ENCODE measurements at regions not wholly inside any gene's neighbourhood (a gene's known extent, or its start where the extent isn't known, plus 50 kb on each side); places are given as distances from the start of the nearest gene placed in this dataset.

DNA sequence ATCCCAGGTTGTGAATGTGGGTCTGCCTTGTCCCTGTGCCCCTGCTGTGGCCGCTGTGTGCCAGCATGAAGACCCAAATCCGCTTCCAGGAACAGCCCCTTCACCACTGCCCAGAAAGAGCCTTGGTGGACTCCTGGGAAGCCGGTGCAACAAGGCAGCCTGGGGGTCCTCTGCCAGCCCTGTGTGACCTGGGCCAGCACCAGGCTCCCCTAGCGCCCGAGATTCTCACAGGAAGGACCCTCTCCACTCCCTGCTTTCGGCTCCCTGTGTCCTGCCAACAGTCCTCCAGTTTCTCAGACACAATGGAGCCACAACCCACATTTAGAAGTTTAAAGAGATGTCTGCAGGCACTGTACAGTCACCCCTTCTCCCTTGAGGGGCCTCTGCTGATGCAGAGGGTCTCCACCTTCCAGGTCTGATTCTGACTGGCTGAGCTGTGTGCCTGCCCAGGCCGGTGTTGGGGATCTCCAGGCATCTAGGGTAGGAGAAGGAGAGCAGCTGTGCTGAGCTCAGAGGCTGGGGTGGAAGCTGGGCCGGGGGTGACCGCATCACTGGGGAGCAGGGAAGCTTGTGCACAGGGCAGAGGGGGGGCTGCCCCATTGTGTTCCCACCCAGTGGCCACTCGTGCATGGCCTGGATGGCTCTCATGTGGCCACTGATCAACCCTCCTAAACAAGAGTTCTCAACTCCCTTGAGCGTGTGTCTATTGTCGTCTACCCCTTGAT lies 174.0 kb downstream of the IRX2 start:
- H3K4me3 Mint-ChIP-seq (ENCODE audit: unreplicated experiment): no peak overlapping the region
- Histone ChIP-seq H3K27me3 (ENCODE audit: insufficient read depth, low read length) (no peaks in the 10 kb centered on the region), H3K36me3 (ENCODE audit: insufficient read depth, low read length) (no peaks in the 10 kb centered on the region), H3K4me1 (ENCODE audit: insufficient read depth, low read length) (no peaks in the 10 kb centered on the region), H3K79me2 (ENCODE audit: insufficient read depth, low read length) (no peaks in the 10 kb centered on the region), H3K4me3 (ENCODE audit: insufficient read depth, low read depth, low read length) (no peak overlapping the region), H2AFZ (ENCODE audit: low read depth, low read length) (no peak overlapping the region), H4K20me1 (ENCODE audit: insufficient read depth, low read length) (no peaks in the 10 kb centered on the region), H3K4me2 (ENCODE audit: low read length) (no peak overlapping the region), H3K27ac (ENCODE audit: low read depth, low read length) (no peak overlapping the region), H3K9ac (ENCODE audit: low read length) (no peak overlapping the region), H3K9me3 (ENCODE audit: insufficient read depth, low read depth, low read length) (no peaks in the 10 kb centered on the region)
- DNase-seq (ENCODE audit: low read depth) (no peak), FAIRE-seq (no peak)
- peaks cover 2% of the 10 kb centered on the region for H3K4me1 Mint-ChIP-seq (ENCODE audit: low read depth, unreplicated experiment)
- H3K9me3 Mint-ChIP-seq (ENCODE audit: unreplicated experiment): no peaks in the 10 kb centered on the region
- H3K27me3 Mint-ChIP-seq (ENCODE audit: low read depth, unreplicated experiment): peaks cover 29% of the 10 kb centered on the region
- H3K36me3 Mint-ChIP-seq (ENCODE audit: low read depth, unreplicated experiment): no peaks in the 10 kb centered on the region
- no peak overlapping the region for H3K27ac Mint-ChIP-seq (ENCODE audit: unreplicated experiment)
- no peak for TF ChIP-seq EZH2 (IDR thresholded peaks at IDR 0.05; ENCODE audit: insufficient read depth, low read length)
- TF ChIP-seq, protein P1, sequence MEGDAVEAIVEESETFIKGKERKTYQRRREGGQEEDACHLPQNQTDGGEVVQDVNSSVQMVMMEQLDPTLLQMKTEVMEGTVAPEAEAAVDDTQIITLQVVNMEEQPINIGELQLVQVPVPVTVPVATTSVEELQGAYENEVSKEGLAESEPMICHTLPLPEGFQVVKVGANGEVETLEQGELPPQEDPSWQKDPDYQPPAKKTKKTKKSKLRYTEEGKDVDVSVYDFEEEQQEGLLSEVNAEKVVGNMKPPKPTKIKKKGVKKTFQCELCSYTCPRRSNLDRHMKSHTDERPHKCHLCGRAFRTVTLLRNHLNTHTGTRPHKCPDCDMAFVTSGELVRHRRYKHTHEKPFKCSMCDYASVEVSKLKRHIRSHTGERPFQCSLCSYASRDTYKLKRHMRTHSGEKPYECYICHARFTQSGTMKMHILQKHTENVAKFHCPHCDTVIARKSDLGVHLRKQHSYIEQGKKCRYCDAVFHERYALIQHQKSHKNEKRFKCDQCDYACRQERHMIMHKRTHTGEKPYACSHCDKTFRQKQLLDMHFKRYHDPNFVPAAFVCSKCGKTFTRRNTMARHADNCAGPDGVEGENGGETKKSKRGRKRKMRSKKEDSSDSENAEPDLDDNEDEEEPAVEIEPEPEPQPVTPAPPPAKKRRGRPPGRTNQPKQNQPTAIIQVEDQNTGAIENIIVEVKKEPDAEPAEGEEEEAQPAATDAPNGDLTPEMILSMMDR (IDR thresholded peaks at IDR 0.05; ENCODE audit: insufficient read depth, low read depth, low read length): no peak

DNA sequence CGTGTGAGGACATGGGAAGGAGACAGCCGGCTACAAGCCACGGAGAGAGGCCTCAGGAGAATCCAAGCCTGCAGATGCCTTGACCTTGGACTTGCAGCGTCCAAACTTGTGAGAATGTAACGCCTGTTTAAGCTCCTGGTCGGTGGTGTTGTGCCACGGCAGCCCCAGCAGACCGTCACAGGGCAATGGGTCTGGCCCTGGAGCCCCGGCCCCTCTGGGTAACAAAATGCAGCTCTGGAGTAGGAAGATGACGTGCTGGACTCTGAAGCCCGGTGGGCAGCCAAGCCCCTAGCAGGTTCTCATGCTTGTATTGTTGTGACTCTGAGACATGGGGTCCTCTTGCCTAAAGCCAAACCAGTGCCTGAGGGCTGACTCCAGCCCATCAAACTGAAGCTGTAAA lies 174.7 kb downstream of the IRX2 start:
- Histone ChIP-seq H2AFZ (ENCODE audit: low read depth, low read length) (no peak overlapping the region), H3K4me2 (ENCODE audit: low read length) (no peak overlapping the region), H3K27me3 (ENCODE audit: insufficient read depth, low read length) (no peaks in the 10 kb centered on the region), H3K4me1 (ENCODE audit: insufficient read depth, low read length) (no peaks in the 10 kb centered on the region), H3K9ac (ENCODE audit: low read length) (no peak overlapping the region), H3K4me3 (ENCODE audit: insufficient read depth, low read depth, low read length) (no peak overlapping the region), H3K79me2 (ENCODE audit: insufficient read depth, low read length) (no peaks in the 10 kb centered on the region), H3K9me3 (ENCODE audit: insufficient read depth, low read depth, low read length) (no peaks in the 10 kb centered on the region), H3K27ac (ENCODE audit: low read depth, low read length) (no peak overlapping the region), H3K36me3 (ENCODE audit: insufficient read depth, low read length) (no peaks in the 10 kb centered on the region), H4K20me1 (ENCODE audit: insufficient read depth, low read length) (no peaks in the 10 kb centered on the region)
- no peak overlapping the region for H3K4me3 Mint-ChIP-seq (ENCODE audit: unreplicated experiment)
- no peak for DNase-seq (ENCODE audit: low read depth)
- TF ChIP-seq, protein P1 (IDR thresholded peaks at IDR 0.05; ENCODE audit: insufficient read depth, low read depth, low read length): no peak
- no peak for TF ChIP-seq EZH2 (IDR thresholded peaks at IDR 0.05; ENCODE audit: insufficient read depth, low read length)
- no peaks in the 10 kb centered on the region for H3K36me3 Mint-ChIP-seq (ENCODE audit: low read depth, unreplicated experiment)
- FAIRE-seq: no peak
- peaks cover 2% of the 10 kb centered on the region for H3K4me1 Mint-ChIP-seq (ENCODE audit: low read depth, unreplicated experiment)
- peaks cover 26% of the 10 kb centered on the region for H3K27me3 Mint-ChIP-seq (ENCODE audit: low read depth, unreplicated experiment)
- H3K9me3 Mint-ChIP-seq (ENCODE audit: unreplicated experiment): no peaks in the 10 kb centered on the region
- H3K27ac Mint-ChIP-seq (ENCODE audit: unreplicated experiment): no peak overlapping the region

DNA sequence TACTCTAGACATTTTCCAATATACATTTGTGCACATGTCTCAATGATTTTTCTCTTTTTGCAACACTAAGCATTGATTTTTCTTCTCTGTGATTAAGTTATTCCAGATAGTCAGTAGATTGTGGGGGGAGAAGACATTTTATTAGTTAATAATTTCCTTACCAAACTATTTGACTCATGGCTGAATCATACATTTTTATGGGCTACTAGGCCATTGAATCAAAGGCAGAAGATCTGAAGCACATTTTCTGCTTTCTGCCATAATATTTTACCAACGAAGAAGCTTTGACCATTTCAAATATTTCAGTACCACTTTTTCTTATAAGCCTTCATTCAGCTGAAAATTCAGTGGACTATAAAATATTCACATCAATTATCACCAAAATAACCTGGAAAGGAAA lies 175.6 kb downstream of the IRX2 start:
- Histone ChIP-seq H4K20me1 (ENCODE audit: insufficient read depth, low read length) (no peaks in the 10 kb centered on the region), H3K9ac (ENCODE audit: low read length) (no peak overlapping the region), H3K4me2 (ENCODE audit: low read length) (no peak overlapping the region), H3K4me1 (ENCODE audit: insufficient read depth, low read length) (no peaks in the 10 kb centered on the region), H3K9me3 (ENCODE audit: insufficient read depth, low read depth, low read length) (no peaks in the 10 kb centered on the region), H3K79me2 (ENCODE audit: insufficient read depth, low read length) (no peaks in the 10 kb centered on the region), H2AFZ (ENCODE audit: low read depth, low read length) (no peak overlapping the region), H3K4me3 (ENCODE audit: insufficient read depth, low read depth, low read length) (no peak overlapping the region), H3K36me3 (ENCODE audit: insufficient read depth, low read length) (no peaks in the 10 kb centered on the region), H3K27me3 (ENCODE audit: insufficient read depth, low read length) (no peaks in the 10 kb centered on the region), H3K27ac (ENCODE audit: low read depth, low read length) (no peak overlapping the region)
- DNase-seq (ENCODE audit: low read depth) (no peak), FAIRE-seq (no peak)
- peaks cover 2% of the 10 kb centered on the region for H3K4me1 Mint-ChIP-seq (ENCODE audit: low read depth, unreplicated experiment)
- H3K36me3 Mint-ChIP-seq (ENCODE audit: low read depth, unreplicated experiment): no peaks in the 10 kb centered on the region
- peaks cover 26% of the 10 kb centered on the region for H3K27me3 Mint-ChIP-seq (ENCODE audit: low read depth, unreplicated experiment)
- no peak for TF ChIP-seq EZH2 (IDR thresholded peaks at IDR 0.05; ENCODE audit: insufficient read depth, low read length)
- TF ChIP-seq, protein P1 (IDR thresholded peaks at IDR 0.05; ENCODE audit: insufficient read depth, low read depth, low read length): no peak
- no peak overlapping the region for H3K4me3 Mint-ChIP-seq (ENCODE audit: unreplicated experiment)
- no peak overlapping the region for H3K27ac Mint-ChIP-seq (ENCODE audit: unreplicated experiment)
- no peaks in the 10 kb centered on the region for H3K9me3 Mint-ChIP-seq (ENCODE audit: unreplicated experiment)

All from astrocyte (in vitro differentiated cells and primary cell).